H1 (cell line): ENCODE measurements at regions not wholly inside any gene's neighbourhood (a gene's known extent, or its start where the extent isn't known, plus 50 kb on each side); places are given as distances from the start of the nearest gene placed in this dataset.

ENCODE experiments used
- EP300 ChIP-seq, 2 experiments: IDR thresholded peaks; 1 replicate in 1 of 2; 2 replicates in 1 of 2; pipeline ENCODE4 v1.6.1; 2011 to 2012; ENCODE audit warnings: low read depth in 2 of 2, low read length in 2 of 2, mild to moderate bottlenecking in 2 of 2, borderline replicate concordance in 1 of 2, inconsistent platforms in 1 of 2, moderate library complexity in 1 of 2
- FOSL1 ChIP-seq: IDR thresholded peaks from 2 replicates; pipeline ENCODE4 v1.6.1; 2011; ENCODE audit warnings: mild to moderate bottlenecking, low read depth, low read length, moderate library complexity; ENCODE audit not compliant: insufficient read depth
- GABPA ChIP-seq: IDR thresholded peaks from 2 replicates; pipeline ENCODE4 v1.6.1; 2011; ENCODE audit warnings: mild to moderate bottlenecking, low read length, moderate library complexity, borderline replicate concordance; ENCODE audit not compliant: insufficient read depth
- GTF2F1 ChIP-seq: IDR thresholded peaks from 2 replicates; pipeline ENCODE4 v1.6.1; 2012; ENCODE audit warnings: low read depth, low read length, improper control_type of control experiment, borderline replicate concordance
- KDM5A ChIP-seq: fragments of 200-600 bp; IDR thresholded peaks from 2 replicates; pipeline ENCODE4 v1.7.1; 2012; ENCODE audit warnings: mild to moderate bottlenecking, low read length, inconsistent platforms, mixed read lengths
- NRF1 ChIP-seq: IDR thresholded peaks from 2 replicates; pipeline ENCODE4 v1.6.1; 2011; ENCODE audit warnings: mild to moderate bottlenecking, low read depth, low read length, improper control_type of control experiment
- TBP ChIP-seq: IDR thresholded peaks from 2 replicates; pipeline ENCODE4 v1.6.1; 2011; ENCODE audit warnings: low read depth, low read length, improper control_type of control experiment

DNA sequence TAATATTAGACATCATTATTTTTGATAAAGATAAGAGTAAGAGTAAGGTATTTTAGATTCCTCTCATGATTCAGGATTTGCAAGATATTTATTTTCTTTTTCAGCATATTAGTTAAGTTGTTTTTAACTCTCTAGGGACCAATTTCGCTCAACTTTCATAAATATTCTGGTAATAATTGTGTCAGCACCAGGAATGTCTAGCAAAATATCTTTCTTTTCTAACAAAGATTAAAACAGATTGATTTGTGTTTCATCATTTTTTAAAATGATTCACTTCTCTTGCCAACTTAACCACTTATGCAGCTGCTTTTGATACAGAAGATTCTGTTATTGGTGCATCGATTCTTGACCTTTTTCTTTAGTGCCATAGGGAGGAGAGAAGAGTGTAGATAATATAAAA is 172.8 kb upstream of the PTGFR start (continued):
- TF ChIP-seq FOSL1 (no peak), EP300 (IDR thresholded peaks at IDR 0.05; ENCODE audit: borderline replicate concordance in 1 of 2, low read depth in 2 of 2, low read length in 2 of 2) (no peak), NRF1 (no peak), GABPA (no peak), TBP (no peak), KDM5A (no peak), GTF2F1 (no peak)
